K562 (cell line): ENCODE measurements at regions not wholly inside any gene's neighbourhood (a gene's known extent, or its start where the extent isn't known, plus 50 kb on each side); places are given as distances from the start of the nearest gene placed in this dataset.
A peak's percentile ranks its signal among the peaks of the same experiment; 100 is the strongest.

Experiments used
- ATAC-seq: fragments of 200-7000 bp; cut with Tn5 transposase; 3 replicates; pipeline ENCODE4 v1.9.1; 2020; ENCODE audit warnings: moderate library complexity
- BruUV-seq: library from RNA; stranded (reverse); fragments of 400-500 nt; replicated peaks from 2 replicates; lab custom pipeline; 2021; lab: Mats Ljungman, UMichigan
- CTCF ChIA-PET: fragments of 300-600 bp; formaldehyde crosslinking; extraction: SDS; loops from one replicate; lab custom pipeline; 2021; ENCODE audit warnings: low intra/inter-chr PET ratio; lab: Yijun Ruan, JAX
- POLR2A ChIA-PET: fragments of 300-600, 350-650 bp; sonication (Branson Sonifier 250); formaldehyde crosslinking; extraction: SDS; loops from one replicate; lab custom pipeline; 2021; ENCODE audit warnings: antibody characterized with exemption, inconsistent platforms; lab: Yijun Ruan, JAX
- DNase-seq, 4 experiments: peaks; one replicate each; pipeline versions ENCODE4 v3.0.0 to v3.0.0-alpha.2; 2011 to 2018; ENCODE audit warnings: low spot score in 3 of 4, mixed read lengths in 3 of 4; ENCODE audit errors: extremely low read depth in 1 of 4
- FAIRE-seq: peaks from 2 replicates; lab custom pipeline; 2011; peaks lifted over from hg19 to GRCh38; lab: Jason Lieb, UNC
- H2AFZ ChIP-seq: 2 replicates; pipeline ENCODE4 v1.6.0; 2011; ENCODE audit warnings: low read depth, low read length, control low read depth, inconsistent platforms
- H3K27ac ChIP-seq: fragments of 200-600 bp; 3 replicates; pipeline ENCODE4 v1.8.0; 2011; ENCODE audit warnings: low read depth, mild to moderate bottlenecking, control low read depth, inconsistent platforms, low read length, moderate library complexity, mixed read lengths; ENCODE audit errors: extremely low read depth
- H3K27me3 ChIP-seq, 2 experiments: fragments of 300-600 bp in 1 of 2; 2 replicates in 1 of 2; 3 replicates in 1 of 2; pipeline versions ENCODE4 v1.6.0 to v1.8.0; 2011; ENCODE audit warnings: inconsistent platforms in 2 of 2, low read length in 2 of 2, mild to moderate bottlenecking in 1 of 2, mixed read lengths in 1 of 2, moderate library complexity in 1 of 2; ENCODE audit not compliant: control insufficient read depth in 2 of 2, insufficient read depth in 2 of 2
- H3K36me3 ChIP-seq: fragments of 300-600 bp; 3 replicates; pipeline ENCODE4 v1.8.0; 2011; ENCODE audit warnings: mild to moderate bottlenecking, low read length, inconsistent platforms; ENCODE audit not compliant: control insufficient read depth, insufficient read depth
- H3K4me1 ChIP-seq, 2 experiments: fragments of 200-600 bp in 1 of 2; replicated peaks in 1 of 2; 2 replicates in 1 of 2; 3 replicates in 1 of 2; pipeline versions ENCODE4 v1.5.1 to v1.8.0; 2011; ENCODE audit warnings: inconsistent platforms in 2 of 2, low read length in 2 of 2, mild to moderate bottlenecking in 1 of 2, mixed read lengths in 1 of 2, moderate library complexity in 1 of 2; ENCODE audit not compliant: control insufficient read depth in 2 of 2, insufficient read depth in 2 of 2
- H3K4me2 ChIP-seq: 2 replicates; pipeline ENCODE4 v1.6.1; 2011; ENCODE audit warnings: low read length, control low read depth, inconsistent platforms, mixed read lengths; ENCODE audit not compliant: insufficient read depth
- H3K4me3 ChIP-seq: fragments of 200-600 bp; sonication (generic), shearing (Covaris generic); 2 replicates; pipeline ENCODE4 v1.5.1; 2016; ENCODE audit warnings: control low read depth, inconsistent platforms
- H3K79me2 ChIP-seq: fragments of 200-600 bp; 3 replicates; pipeline ENCODE4 v1.8.0; 2011; ENCODE audit warnings: low read length, inconsistent platforms; ENCODE audit not compliant: control insufficient read depth, insufficient read depth
- H3K9ac ChIP-seq, 2 experiments: 2 replicates each; pipeline versions ENCODE4 v1.6.0 to v1.6.1; 2011; ENCODE audit warnings: low read depth in 2 of 2, low read length in 2 of 2, control low read depth in 1 of 2, inconsistent platforms in 1 of 2, mild to moderate bottlenecking in 1 of 2, mixed read lengths in 1 of 2; ENCODE audit not compliant: insufficient read depth in 1 of 2
- H3K9me1 ChIP-seq: one replicate; pipeline ENCODE4 v1.6.0; 2011; ENCODE audit warnings: inconsistent platforms, mild to moderate bottlenecking, low read length, moderate library complexity; ENCODE audit not compliant: control insufficient read depth, insufficient read depth
- H3K9me3 ChIP-seq: replicated peaks from 2 replicates; pipeline ENCODE4 v1.5.1; 2011; ENCODE audit warnings: low read depth, low read length, inconsistent platforms; ENCODE audit not compliant: control insufficient read depth, insufficient read depth
- H4K20me1 ChIP-seq: replicated peaks from 2 replicates; pipeline ENCODE4 v1.6.1; 2011; ENCODE audit warnings: low read length, inconsistent platforms, mixed read lengths; ENCODE audit not compliant: control insufficient read depth, insufficient read depth
- ESRRB ChIP-seq: fragments of 250-450 bp; sonication (Bioruptor Pico); IDR thresholded peaks from 2 replicates; pipeline ENCODE4 v1.5.0; 2020; ENCODE audit warnings: mild to moderate bottlenecking, moderate library complexity, borderline replicate concordance
- MYC ChIP-seq, 2 experiments: fragments of 250-450 bp in 1 of 2; sonication (Bioruptor Pico) in 1 of 2; IDR thresholded peaks; 2 replicates each; pipeline versions ENCODE4 v1.5.1 to v1.6.1; 2012 to 2021; ENCODE audit warnings: low read depth in 2 of 2, borderline replicate concordance in 1 of 2, improper control_type of control experiment in 1 of 2, low read length in 1 of 2, mild to moderate bottlenecking in 1 of 2, moderate library complexity in 1 of 2
- PTRF ChIP-seq: fragments of 450-650 bp; IDR thresholded peaks from 2 replicates; pipeline ENCODE4 v1.6.1; 2016; ENCODE audit warnings: mild to moderate bottlenecking, missing genetic modification characterization, missing compliant biosample characterization
- RB1 ChIP-seq: fragments of 450-650 bp; IDR thresholded peaks from 2 replicates; pipeline ENCODE4 v1.6.1; 2017; ENCODE audit warnings: low read depth, mild to moderate bottlenecking
- ZFPM2 ChIP-seq: fragments of 250-450 bp; sonication (Bioruptor Pico); IDR thresholded peaks from 2 replicates; pipeline ENCODE4 v1.5.1; 2022; ENCODE audit warnings: mild to moderate bottlenecking
- ZNF584 ChIP-seq: fragments of 200-800 bp; sonication (Bioruptor generic); IDR thresholded peaks from 2 replicates; pipeline ENCODE4 v1.6.1; 2016; ENCODE audit warnings: low read depth, mild to moderate bottlenecking, missing genetic modification characterization, missing compliant biosample characterization
- ZNF707 ChIP-seq: fragments of 250-450 bp; sonication (Bioruptor Pico); conservative IDR thresholded peaks from 2 replicates; pipeline ENCODE4 v1.8.0; 2022; ENCODE audit warnings: inconsistent platforms, mild to moderate bottlenecking, moderate library complexity
- ZSCAN29 ChIP-seq: fragments of 450-650 bp; IDR thresholded peaks from 2 replicates; pipeline ENCODE4 v1.6.1; 2017
- WGBS: fragments of 100-300 bp; shearing (Covaris generic); methylation state at CpG from one replicate; pipeline ENCODE4 v1.1.6; 2016; ENCODE audit warnings: low coverage, mixed read lengths; ENCODE audit not compliant: insufficient coverage; ENCODE audit errors: missing lambda C conversion rate; 5-methylcytosine and 5-hydroxymethylcytosine counted together
- in situ Hi-C: fragments of 300-500 bp; cut with MboI; formaldehyde crosslinking; loops from 4 replicates; pipeline ENCODE4 v1.15.0; 2018; ENCODE audit warnings: inconsistent platforms, mixed read lengths
- intact Hi-C: fragments of 100-400 bp; cut with micrococcal nuclease; formaldehyde crosslinking; loops from 2 replicates; pipeline ENCODE4 v1.14.2; 2022
- TF ChIP-seq, protein P1 (sequence below): fragments of 250-450 bp; sonication (Bioruptor Pico); IDR thresholded peaks from 2 replicates; pipeline ENCODE4 v1.4.0; 2020; ENCODE audit warnings: mild to moderate bottlenecking, moderate library complexity
- TF ChIP-seq, protein P2 (sequence below): sonication (generic); formaldehyde crosslinking; IDR thresholded peaks from 2 replicates; pipeline ENCODE4 v1.8.0; 2023; ENCODE audit warnings: missing genetic modification reagents, mild to moderate bottlenecking, borderline replicate concordance

DNA sequence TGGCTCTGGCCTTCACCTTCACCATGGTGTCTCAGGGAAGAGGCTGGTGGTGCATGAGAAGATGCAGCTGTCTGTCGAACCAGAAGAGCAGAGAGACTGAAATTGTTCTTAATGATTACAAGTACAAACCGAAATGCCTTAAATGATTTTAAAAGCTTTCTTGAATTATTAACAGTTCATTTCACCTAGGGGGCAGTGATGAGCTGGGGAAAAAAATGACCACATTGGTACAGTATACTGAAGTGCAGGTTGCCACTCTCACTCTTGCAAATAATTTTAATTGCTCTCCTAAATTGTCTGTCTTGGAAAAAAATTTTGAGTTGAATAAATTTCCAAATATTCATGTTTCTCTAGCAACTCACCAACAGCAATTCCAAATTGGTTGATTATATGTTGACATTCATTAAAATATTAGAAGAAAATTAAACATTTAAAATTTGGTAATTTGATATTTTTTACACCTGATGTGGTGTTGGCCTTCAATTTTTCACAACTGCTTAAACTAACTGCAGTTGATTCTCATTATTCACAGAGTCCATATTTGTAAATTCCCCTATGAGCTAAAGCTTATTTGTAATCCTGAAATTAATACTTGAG, 692.6 kb downstream of the ZWINT start:
- no peak for FAIRE-seq
- TF ChIP-seq ZNF584 (no peak), ZFPM2 (CRISPR knock-in tag) (no peak), PTRF (tag) (no peak), ESRRB (CRISPR knock-in tag) (no peak), RB1 (no peak), ZNF707 (CRISPR knock-in tag) (no peak), MYC (IDR thresholded peaks at IDR 0.05; ENCODE audit: low read depth, low read length) (no peak), MYC (CRISPR knock-in tag; IDR thresholded peaks at IDR 0.05; ENCODE audit: borderline replicate concordance, low read depth) (no peak), ZSCAN29 (no peak)
- TF ChIP-seq, protein P1, sequence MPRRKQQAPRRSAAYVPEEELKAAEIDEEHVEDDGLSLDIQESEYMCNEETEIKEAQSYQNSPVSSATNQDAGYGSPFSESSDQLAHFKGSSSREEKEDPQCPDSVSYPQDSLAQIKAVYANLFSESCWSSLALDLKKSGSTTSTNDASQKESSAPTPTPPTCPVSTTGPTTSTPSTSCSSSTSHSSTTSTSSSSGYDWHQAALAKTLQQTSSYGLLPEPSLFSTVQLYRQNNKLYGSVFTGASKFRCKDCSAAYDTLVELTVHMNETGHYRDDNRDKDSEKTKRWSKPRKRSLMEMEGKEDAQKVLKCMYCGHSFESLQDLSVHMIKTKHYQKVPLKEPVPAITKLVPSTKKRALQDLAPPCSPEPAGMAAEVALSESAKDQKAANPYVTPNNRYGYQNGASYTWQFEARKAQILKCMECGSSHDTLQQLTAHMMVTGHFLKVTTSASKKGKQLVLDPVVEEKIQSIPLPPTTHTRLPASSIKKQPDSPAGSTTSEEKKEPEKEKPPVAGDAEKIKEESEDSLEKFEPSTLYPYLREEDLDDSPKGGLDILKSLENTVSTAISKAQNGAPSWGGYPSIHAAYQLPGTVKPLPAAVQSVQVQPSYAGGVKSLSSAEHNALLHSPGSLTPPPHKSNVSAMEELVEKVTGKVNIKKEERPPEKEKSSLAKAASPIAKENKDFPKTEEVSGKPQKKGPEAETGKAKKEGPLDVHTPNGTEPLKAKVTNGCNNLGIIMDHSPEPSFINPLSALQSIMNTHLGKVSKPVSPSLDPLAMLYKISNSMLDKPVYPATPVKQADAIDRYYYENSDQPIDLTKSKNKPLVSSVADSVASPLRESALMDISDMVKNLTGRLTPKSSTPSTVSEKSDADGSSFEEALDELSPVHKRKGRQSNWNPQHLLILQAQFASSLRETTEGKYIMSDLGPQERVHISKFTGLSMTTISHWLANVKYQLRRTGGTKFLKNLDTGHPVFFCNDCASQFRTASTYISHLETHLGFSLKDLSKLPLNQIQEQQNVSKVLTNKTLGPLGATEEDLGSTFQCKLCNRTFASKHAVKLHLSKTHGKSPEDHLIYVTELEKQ: no peak
- TF ChIP-seq, protein P2, sequence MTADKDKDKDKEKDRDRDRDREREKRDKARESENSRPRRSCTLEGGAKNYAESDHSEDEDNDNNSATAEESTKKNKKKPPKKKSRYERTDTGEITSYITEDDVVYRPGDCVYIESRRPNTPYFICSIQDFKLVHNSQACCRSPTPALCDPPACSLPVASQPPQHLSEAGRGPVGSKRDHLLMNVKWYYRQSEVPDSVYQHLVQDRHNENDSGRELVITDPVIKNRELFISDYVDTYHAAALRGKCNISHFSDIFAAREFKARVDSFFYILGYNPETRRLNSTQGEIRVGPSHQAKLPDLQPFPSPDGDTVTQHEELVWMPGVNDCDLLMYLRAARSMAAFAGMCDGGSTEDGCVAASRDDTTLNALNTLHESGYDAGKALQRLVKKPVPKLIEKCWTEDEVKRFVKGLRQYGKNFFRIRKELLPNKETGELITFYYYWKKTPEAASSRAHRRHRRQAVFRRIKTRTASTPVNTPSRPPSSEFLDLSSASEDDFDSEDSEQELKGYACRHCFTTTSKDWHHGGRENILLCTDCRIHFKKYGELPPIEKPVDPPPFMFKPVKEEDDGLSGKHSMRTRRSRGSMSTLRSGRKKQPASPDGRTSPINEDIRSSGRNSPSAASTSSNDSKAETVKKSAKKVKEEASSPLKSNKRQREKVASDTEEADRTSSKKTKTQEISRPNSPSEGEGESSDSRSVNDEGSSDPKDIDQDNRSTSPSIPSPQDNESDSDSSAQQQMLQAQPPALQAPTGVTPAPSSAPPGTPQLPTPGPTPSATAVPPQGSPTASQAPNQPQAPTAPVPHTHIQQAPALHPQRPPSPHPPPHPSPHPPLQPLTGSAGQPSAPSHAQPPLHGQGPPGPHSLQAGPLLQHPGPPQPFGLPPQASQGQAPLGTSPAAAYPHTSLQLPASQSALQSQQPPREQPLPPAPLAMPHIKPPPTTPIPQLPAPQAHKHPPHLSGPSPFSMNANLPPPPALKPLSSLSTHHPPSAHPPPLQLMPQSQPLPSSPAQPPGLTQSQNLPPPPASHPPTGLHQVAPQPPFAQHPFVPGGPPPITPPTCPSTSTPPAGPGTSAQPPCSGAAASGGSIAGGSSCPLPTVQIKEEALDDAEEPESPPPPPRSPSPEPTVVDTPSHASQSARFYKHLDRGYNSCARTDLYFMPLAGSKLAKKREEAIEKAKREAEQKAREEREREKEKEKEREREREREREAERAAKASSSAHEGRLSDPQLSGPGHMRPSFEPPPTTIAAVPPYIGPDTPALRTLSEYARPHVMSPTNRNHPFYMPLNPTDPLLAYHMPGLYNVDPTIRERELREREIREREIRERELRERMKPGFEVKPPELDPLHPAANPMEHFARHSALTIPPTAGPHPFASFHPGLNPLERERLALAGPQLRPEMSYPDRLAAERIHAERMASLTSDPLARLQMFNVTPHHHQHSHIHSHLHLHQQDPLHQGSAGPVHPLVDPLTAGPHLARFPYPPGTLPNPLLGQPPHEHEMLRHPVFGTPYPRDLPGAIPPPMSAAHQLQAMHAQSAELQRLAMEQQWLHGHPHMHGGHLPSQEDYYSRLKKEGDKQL (CRISPR knock-in tag): no peak
- POLR2A ChIA-PET: no interaction called here
- no peaks in the 10 kb centered on the region for H3K36me3 ChIP-seq
- H3K4me3 ChIP-seq: no peak overlapping the region
- 0% methylated on average over 2 of the region's 2 CpGs for WGBS
- CTCF ChIA-PET: no interaction called here
- H2AFZ ChIP-seq: no peak overlapping the region
- BruUV-seq: no TSS peak
- in situ Hi-C loops (no loop called here), intact Hi-C loops (no loop called here)
- no peak overlapping the region for H3K9ac ChIP-seq
- H3K27me3 ChIP-seq: no peaks in the 10 kb centered on the region
- H3K27ac ChIP-seq: no peak overlapping the region
- H3K79me2 ChIP-seq: no peaks in the 10 kb centered on the region
- H3K4me1 ChIP-seq: no peaks in the 10 kb centered on the region
- no peak overlapping the region for H3K4me2 ChIP-seq
- no peak for ATAC-seq
- DNase-seq: peak in 1 of 4 experiments; percentile 12
- no peaks in the 10 kb centered on the region for H3K9me1 ChIP-seq
- no peaks in the 10 kb centered on the region for H4K20me1 ChIP-seq
- H3K9me3 ChIP-seq: no peaks in the 10 kb centered on the region
